H7 (cell line): ENCODE measurements at regions not wholly inside any gene's neighbourhood (a gene's known extent, or its start where the extent isn't known, plus 50 kb on each side); places are given as distances from the start of the nearest gene placed in this dataset.
A peak's percentile ranks its signal among the peaks of the same experiment; 100 is the strongest.
"Not testable (repeated sequence)": the region's sequence is repeated elsewhere in the genome, so short reads cannot be mapped to it uniquely, and the experiment has no call there.

Experiments
- DNase-seq: peaks from one replicate; pipeline ENCODE4 v3.0.0; 2012
- H3K27me3 ChIP-seq: 2 replicates; pipeline ENCODE4 v1.6.0; 2011; ENCODE audit warnings: mild to moderate bottlenecking, low read length; ENCODE audit not compliant: control insufficient read depth, insufficient read depth
- H3K36me3 ChIP-seq: replicated peaks from 2 replicates; pipeline ENCODE4 v1.5.1; 2011; ENCODE audit warnings: low read length; ENCODE audit not compliant: control insufficient read depth, insufficient read depth
- H3K4me3 ChIP-seq: 2 replicates; pipeline ENCODE4 v1.5.1; 2011; ENCODE audit warnings: low read depth, mild to moderate bottlenecking, control low read depth, low read length, moderate library complexity; ENCODE audit not compliant: insufficient read depth

GRCh38 chr19:14297883-14298576, 83.2 kb upstream of the ADGRE5 start:
- H3K4me3 ChIP-seq, H3K27me3 ChIP-seq, H3K36me3 ChIP-seq, DNase-seq: not testable (repeated sequence)

- not testable (repeated sequence) for H3K27me3 ChIP-seq, H3K36me3 ChIP-seq
- H3K4me3 ChIP-seq: peak overlapping the region; percentile 28
- peak; percentile 78 for DNase-seq
Observed at GRCh38 chr19:14294974-14295373, 86.3 kb upstream of the ADGRE5 start.

- H3K36me3 ChIP-seq, H3K4me3 ChIP-seq, DNase-seq, H3K27me3 ChIP-seq: not testable (repeated sequence)
Observed at GRCh38 chr19:14293816-14294170, 87.5 kb upstream of the ADGRE5 start.

GRCh38 chr19:14293101-14293815, 87.3 kb upstream of the ADGRL1 start:
- not testable (repeated sequence) for H3K36me3 ChIP-seq, H3K27me3 ChIP-seq
- peak; percentile 90 for DNase-seq
- H3K4me3 ChIP-seq: peak overlapping the region; percentile 48

- H3K4me3 ChIP-seq, H3K27me3 ChIP-seq, DNase-seq, H3K36me3 ChIP-seq: not testable (repeated sequence)
Observed at GRCh38 chr19:14289810-14290209, 83.8 kb upstream of the ADGRL1 start.

GRCh38 chr19:14287837-14288236, 81.9 kb upstream of the ADGRL1 start:
- H3K27me3 ChIP-seq, DNase-seq, H3K36me3 ChIP-seq, H3K4me3 ChIP-seq: not testable (repeated sequence)

GRCh38 chr19:14286594-14286993, 80.6 kb upstream of the ADGRL1 start:
- not testable (repeated sequence) for H3K27me3 ChIP-seq, DNase-seq, H3K4me3 ChIP-seq, H3K36me3 ChIP-seq

- H3K4me3 ChIP-seq, H3K27me3 ChIP-seq, DNase-seq, H3K36me3 ChIP-seq: not testable (repeated sequence)
Observed at GRCh38 chr19:14285726-14286125, 79.8 kb upstream of the ADGRL1 start.

GRCh38 chr19:14283813-14284520, 78.0 kb upstream of the ADGRL1 start:
- H3K36me3 ChIP-seq, DNase-seq, H3K4me3 ChIP-seq, H3K27me3 ChIP-seq: not testable (repeated sequence)

- DNase-seq, H3K27me3 ChIP-seq, H3K4me3 ChIP-seq, H3K36me3 ChIP-seq: not testable (repeated sequence)
Observed at GRCh38 chr19:14279270-14279669, 73.3 kb upstream of the ADGRL1 start.

GRCh38 chr19:14277608-14278007, 71.6 kb upstream of the ADGRL1 start:
- H3K4me3 ChIP-seq: no peak overlapping the region
- no peaks in the 10 kb centered on the region for H3K27me3 ChIP-seq
- no peak for DNase-seq
- no peaks in the 10 kb centered on the region for H3K36me3 ChIP-seq

- DNase-seq, H3K36me3 ChIP-seq, H3K4me3 ChIP-seq, H3K27me3 ChIP-seq: not testable (repeated sequence)
Observed at GRCh38 chr19:14275823-14276222, 69.9 kb upstream of the ADGRL1 start.

GRCh38 chr19:14272623-14273022, 66.7 kb upstream of the ADGRL1 start:
- no peak for DNase-seq
- no peaks in the 10 kb centered on the region for H3K36me3 ChIP-seq
- no peaks in the 10 kb centered on the region for H3K27me3 ChIP-seq
- no peak overlapping the region for H3K4me3 ChIP-seq

- no peaks in the 10 kb centered on the region; the same call in 1 of the 2 replicates for H3K27me3 ChIP-seq
- no peak overlapping the region for H3K4me3 ChIP-seq
Observed at GRCh38 chr19:14271840-14272239, 65.9 kb upstream of the ADGRL1 start.

GRCh38 chr19:14270557-14270956, 64.6 kb upstream of the ADGRL1 start:
- DNase-seq, H3K27me3 ChIP-seq, H3K36me3 ChIP-seq, H3K4me3 ChIP-seq: not testable (repeated sequence)

More at GRCh38 chr19:14271840-14272239, 65.9 kb upstream of the ADGRL1 start:
- no peak for DNase-seq
- H3K36me3 ChIP-seq: no peaks in the 10 kb centered on the region
